Lung (tissue), 11 donors: ENCODE measurements at regions not wholly inside any gene's neighbourhood (a gene's known extent, or its start where the extent isn't known, plus 50 kb on each side); places are given as distances from the start of the nearest gene placed in this dataset.
A peak's percentile ranks its signal among the peaks of the same experiment; 100 is the strongest.

ENCODE experiments used
- ATAC-seq: fragments of 200-7000 bp; cut with Tn5 transposase; one replicate; pipeline ENCODE4 v1.9.1; 2020; ENCODE audit warnings: moderate number of reproducible peaks; ENCODE audit not compliant: insufficient read depth, low FRiP score
- DNase-seq, 3 donors: peaks; one replicate each; pipeline ENCODE4 v3.0.0-alpha.2; 2013 to 2017
- H3K27ac ChIP-seq, 2 donors: one replicate each; pipeline ENCODE4 v1.5.1; 2013; ENCODE audit warnings: mild to moderate bottlenecking in 2 of 2, moderate library complexity in 2 of 2, control low read depth in 1 of 2, inconsistent platforms in 1 of 2, low read depth in 1 of 2, low read length in 1 of 2
- H3K27me3 ChIP-seq, 3 donors: one replicate each; pipeline ENCODE4 v1.5.1; 2013; ENCODE audit warnings: low read length in 2 of 3; ENCODE audit not compliant: control insufficient read depth in 3 of 3, insufficient read depth in 3 of 3
- H3K36me3 ChIP-seq, 4 donors: one replicate each; pipeline ENCODE4 v1.5.1; 2013; ENCODE audit warnings: low read length in 4 of 4, mild to moderate bottlenecking in 1 of 4, moderate library complexity in 1 of 4; ENCODE audit not compliant: control insufficient read depth in 4 of 4, insufficient read depth in 4 of 4
- H3K4me1 ChIP-seq, 5 donors: one replicate each; pipeline ENCODE4 v1.5.1; 2013; ENCODE audit warnings: low read length in 5 of 5, mild to moderate bottlenecking in 2 of 5, moderate library complexity in 1 of 5; ENCODE audit not compliant: control insufficient read depth in 5 of 5, insufficient read depth in 5 of 5
- H3K4me3 ChIP-seq: one replicate; pipeline ENCODE4 v1.5.1; 2013; ENCODE audit warnings: mild to moderate bottlenecking, control low read depth, moderate library complexity
- H3K9ac ChIP-seq, 2 donors: one replicate each; pipeline ENCODE4 v1.5.1; 2013; ENCODE audit warnings: low read length in 2 of 2, control low read depth in 1 of 2; ENCODE audit not compliant: insufficient read depth in 1 of 2
- H3K9me3 ChIP-seq, 4 donors: one replicate each; pipeline ENCODE4 v1.5.1; 2013; ENCODE audit warnings: low read length in 3 of 4, mild to moderate bottlenecking in 1 of 4, moderate library complexity in 1 of 4; ENCODE audit not compliant: control insufficient read depth in 4 of 4, insufficient read depth in 3 of 4
- CTCF ChIP-seq: IDR thresholded peaks from 2 replicates; pipeline ENCODE4 v1.5.1; 2012; ENCODE audit warnings: mild to moderate bottlenecking; ENCODE audit errors: control extremely low read depth, extremely low read depth
- WGBS, 2 donors: extraction: QIAGEN DNeasy Blood & Tissue Kit; methylation state at CpG; one replicate each; pipeline ENCODE4 v1.1.7; 2013; 5-methylcytosine and 5-hydroxymethylcytosine counted together
- donor health status: control.
- donor health status: control.
- donor health status: Bipolar disorder and iron deficiency.
- donor health status: healthy.
- donor health status: DM: yes; HTN: yes; CAD: no.

GRCh38 chr1:25034736-25035522, 104.9 kb upstream of the RUNX3 start:
- DNase-seq = no peak
- 68 to 71% methylated on average over 14 of the region's 14 CpGs for WGBS, 2 donors
- peak overlapping the region in 1 of 2 donors; percentile 9 for H3K27ac ChIP-seq
- no peak overlapping the region for H3K9ac ChIP-seq
- H3K4me3 ChIP-seq = no peak overlapping the region
- H3K9me3 ChIP-seq = no peaks in the 10 kb centered on the region
- no peaks in the 10 kb centered on the region for H3K36me3 ChIP-seq
- H3K27me3 ChIP-seq = no peaks in the 10 kb centered on the region
- H3K4me1 ChIP-seq = peaks cover 0 to 7% (median 3%) of the 10 kb centered on the region in 5 donors
- TF ChIP-seq CTCF = no peak
- no peak for ATAC-seq

GRCh38 chr1:25033828-25034705, 104.0 kb upstream of the RUNX3 start:
- H3K9me3 ChIP-seq = no peaks in the 10 kb centered on the region
- peak overlapping the region in 1 of 2 donors; percentile 20 for H3K27ac ChIP-seq
- peaks cover 0 to 7% (median 3%) of the 10 kb centered on the region in 5 donors for H3K4me1 ChIP-seq
- H3K4me3 ChIP-seq = no peak overlapping the region
- no peaks in the 10 kb centered on the region for H3K27me3 ChIP-seq
- WGBS, 2 donors = 32 to 59% methylated on average over 25 to 28 of the region's 28 CpGs
- peak in 2 of 3 donors; percentile 42 to 46 for DNase-seq
- no peaks in the 10 kb centered on the region for H3K36me3 ChIP-seq
- no peak overlapping the region for H3K9ac ChIP-seq
- TF ChIP-seq CTCF = no peak
- no peak for ATAC-seq

GRCh38 chr1:25033030-25033827, 103.2 kb upstream of the RUNX3 start:
- no peak overlapping the region for H3K4me3 ChIP-seq
- no peak for DNase-seq
- H3K27me3 ChIP-seq = no peaks in the 10 kb centered on the region
- WGBS, 2 donors = 58 to 72% methylated on average over 12 of the region's 12 CpGs
- TF ChIP-seq CTCF = no peak
- no peaks in the 10 kb centered on the region for H3K9me3 ChIP-seq
- H3K36me3 ChIP-seq = no peaks in the 10 kb centered on the region
- H3K27ac ChIP-seq = no peak overlapping the region
- peaks cover 0 to 7% (median 3%) of the 10 kb centered on the region in 5 donors for H3K4me1 ChIP-seq
- H3K9ac ChIP-seq = no peak overlapping the region
- ATAC-seq = no peak
